Glutamatergic neuron (in vitro differentiated cells): ENCODE measurements at regions not wholly inside any gene's neighbourhood (a gene's known extent, or its start where the extent isn't known, plus 50 kb on each side); places are given as distances from the start of the nearest gene placed in this dataset.

Experiments
- DNase-seq: peaks from one replicate; pipeline ENCODE4 v3.0.0; 2022
- H3K27ac Mint-ChIP-seq: one replicate; pipeline ENCODE4 v1.8.0; 2020; ENCODE audit warnings: mild to moderate bottlenecking, mixed read lengths, inconsistent platforms; ENCODE audit not compliant: unreplicated experiment
- H3K27me3 Mint-ChIP-seq: one replicate; pipeline ENCODE4 v1.8.0; 2020; ENCODE audit warnings: mild to moderate bottlenecking, moderate library complexity, mixed read lengths, inconsistent platforms; ENCODE audit not compliant: unreplicated experiment
- H3K36me3 Mint-ChIP-seq: one replicate; pipeline ENCODE4 v1.8.0; 2020; ENCODE audit warnings: mild to moderate bottlenecking, mixed read lengths, inconsistent platforms; ENCODE audit not compliant: unreplicated experiment
- H3K4me1 Mint-ChIP-seq: one replicate; pipeline ENCODE4 v1.8.0; 2020; ENCODE audit warnings: mild to moderate bottlenecking, low read depth, mixed read lengths, inconsistent platforms; ENCODE audit not compliant: unreplicated experiment
- H3K4me3 Mint-ChIP-seq: one replicate; pipeline ENCODE4 v1.8.0; 2020; ENCODE audit warnings: mild to moderate bottlenecking, mixed read lengths, inconsistent platforms; ENCODE audit not compliant: unreplicated experiment
- H3K9me3 Mint-ChIP-seq: one replicate; pipeline ENCODE4 v1.8.0; 2020; ENCODE audit warnings: mild to moderate bottlenecking, moderate library complexity, mixed read lengths, inconsistent platforms; ENCODE audit not compliant: unreplicated experiment
- CTCF ChIP-seq: fragments of 200-600 bp; sonication (generic); IDR thresholded peaks from one replicate; pipeline ENCODE4 v1.5.0; 2021; ENCODE audit not compliant: partially characterized antibody, unreplicated experiment

- Mint-ChIP-seq H3K36me3 (no peaks in the 10 kb centered on the region), H3K27me3 (peaks cover 2% of the 10 kb centered on the region), H3K4me3 (no peak overlapping the region), H3K4me1 (no peaks in the 10 kb centered on the region), H3K27ac (no peak overlapping the region), H3K9me3 (peaks cover 2% of the 10 kb centered on the region)
- DNase-seq = no peak
- no peak for TF ChIP-seq CTCF
Observed at GRCh38 chr13:86080340-86080995, 281.2 kb upstream of the SLITRK6 start.

- Mint-ChIP-seq H3K36me3 (no peaks in the 10 kb centered on the region), H3K27me3 (peaks cover 2% of the 10 kb centered on the region), H3K27ac (no peak overlapping the region), H3K4me3 (no peak overlapping the region), H3K4me1 (peaks cover 5% of the 10 kb centered on the region), H3K9me3 (no peaks in the 10 kb centered on the region)
- DNase-seq = no peak
- TF ChIP-seq CTCF = no peak
Observed at GRCh38 chr13:86066611-86067365, 267.6 kb upstream of the SLITRK6 start.

GRCh38 chr13:86052141-86052540 lies 252.9 kb upstream of the SLITRK6 start:
- peaks cover 1% of the 10 kb centered on the region for H3K27me3 Mint-ChIP-seq

GRCh38 chr13:86051134-86052103 lies 252.2 kb upstream of the SLITRK6 start:
- H3K36me3 Mint-ChIP-seq = peaks cover 5% of the 10 kb centered on the region
- H3K4me3 Mint-ChIP-seq = no peak overlapping the region
- no peak overlapping the region for H3K27ac Mint-ChIP-seq
- no peaks in the 10 kb centered on the region for H3K9me3 Mint-ChIP-seq
- DNase-seq = no peak
- H3K4me1 Mint-ChIP-seq = no peaks in the 10 kb centered on the region
- no peak for TF ChIP-seq CTCF
- peaks cover 1% of the 10 kb centered on the region for H3K27me3 Mint-ChIP-seq

More at GRCh38 chr13:86052141-86052540, 252.9 kb upstream of the SLITRK6 start:
- Mint-ChIP-seq H3K9me3 (no peaks in the 10 kb centered on the region), H3K36me3 (peaks cover 5% of the 10 kb centered on the region), H3K4me1 (no peaks in the 10 kb centered on the region), H3K27ac (no peak overlapping the region), H3K4me3 (no peak overlapping the region)
- no peak for DNase-seq
- TF ChIP-seq CTCF = no peak
